ENCODE measurements at regions not wholly inside any gene's neighbourhood (a gene's known extent, or its start where the extent isn't known, plus 50 kb on each side); places are given as distances from the start of the nearest gene placed in this dataset.

GRCh38 chr3:104960579-104960978 is 406.1 kb upstream of the ALCAM start:
- H3K4me1 Mint-ChIP-seq (ENCODE audit: unreplicated experiment), result peaks cover 31% of the 10 kb centered on the region

GRCh38 chr3:104961851-104962250 is 404.9 kb upstream of the ALCAM start:
- Mint-ChIP-seq H3K27me3 (no peaks in the 10 kb centered on the region), H3K4me1 (ENCODE audit: unreplicated experiment) (peaks cover 31% of the 10 kb centered on the region), H3K36me3 (no peaks in the 10 kb centered on the region), H3K9me3 (peaks cover 3% of the 10 kb centered on the region), H3K27ac (no peak overlapping the region), H3K4me3 (no peak overlapping the region)
- no peak for TF ChIP-seq CTCF (conservative IDR thresholded peaks at IDR 0.05)
- DNase-seq (ENCODE audit: extremely low spot score, unreplicated experiment), result no peak

More at GRCh38 chr3:104960579-104960978, 406.1 kb upstream of the ALCAM start:
- DNase-seq (ENCODE audit: extremely low spot score, unreplicated experiment), result no peak
- no peaks in the 10 kb centered on the region for H3K36me3 Mint-ChIP-seq
- H3K27ac Mint-ChIP-seq, result no peak overlapping the region
- TF ChIP-seq CTCF (conservative IDR thresholded peaks at IDR 0.05), result no peak
- peaks cover 3% of the 10 kb centered on the region for H3K9me3 Mint-ChIP-seq
- no peak overlapping the region for H3K4me3 Mint-ChIP-seq
- H3K27me3 Mint-ChIP-seq, result no peaks in the 10 kb centered on the region

- Mint-ChIP-seq H3K9me3 (no peaks in the 10 kb centered on the region), H3K27ac (no peak overlapping the region), H3K36me3 (no peaks in the 10 kb centered on the region), H3K4me1 (ENCODE audit: unreplicated experiment) (no peaks in the 10 kb centered on the region), H3K4me3 (no peak overlapping the region), H3K27me3 (no peaks in the 10 kb centered on the region)
- no peak for DNase-seq (ENCODE audit: extremely low spot score, unreplicated experiment)
- TF ChIP-seq CTCF (conservative IDR thresholded peaks at IDR 0.05), result no peak
Measured at GRCh38 chr3:104974316-104974715, 392.4 kb upstream of the ALCAM start.

- TF ChIP-seq CTCF (conservative IDR thresholded peaks at IDR 0.05), result no peak
- Mint-ChIP-seq H3K4me1 (ENCODE audit: unreplicated experiment) (no peaks in the 10 kb centered on the region), H3K27ac (no peak overlapping the region), H3K27me3 (no peaks in the 10 kb centered on the region), H3K9me3 (no peaks in the 10 kb centered on the region), H3K4me3 (no peak overlapping the region), H3K36me3 (no peaks in the 10 kb centered on the region)
- no peak for DNase-seq (ENCODE audit: extremely low spot score, unreplicated experiment)
Measured at GRCh38 chr3:104977719-104978118, 389.0 kb upstream of the ALCAM start.

GRCh38 chr3:104982130-104982529 is 384.6 kb upstream of the ALCAM start:
- Mint-ChIP-seq H3K4me3 (no peak overlapping the region), H3K9me3 (peaks cover 5% of the 10 kb centered on the region), H3K36me3 (no peaks in the 10 kb centered on the region), H3K27ac (no peak overlapping the region), H3K27me3 (no peaks in the 10 kb centered on the region), H3K4me1 (ENCODE audit: unreplicated experiment) (no peaks in the 10 kb centered on the region)
- DNase-seq (ENCODE audit: extremely low spot score, unreplicated experiment), result no peak
- TF ChIP-seq CTCF (conservative IDR thresholded peaks at IDR 0.05), result no peak

GRCh38 chr3:104987859-104988258 is 378.9 kb upstream of the ALCAM start:
- Mint-ChIP-seq H3K27ac (no peak overlapping the region), H3K4me3 (no peak overlapping the region), H3K36me3 (no peaks in the 10 kb centered on the region), H3K4me1 (ENCODE audit: unreplicated experiment) (peaks cover 7% of the 10 kb centered on the region), H3K27me3 (no peaks in the 10 kb centered on the region), H3K9me3 (peaks cover 5% of the 10 kb centered on the region)
- DNase-seq (ENCODE audit: extremely low spot score, unreplicated experiment), result no peak
- TF ChIP-seq CTCF (conservative IDR thresholded peaks at IDR 0.05), result peak; percentile 38

Measured in type B pancreatic cell (in vitro differentiated cells).